ENCODE measurements at regions not wholly inside any gene's neighbourhood (a gene's known extent, or its start where the extent isn't known, plus 50 kb on each side); places are given as distances from the start of the nearest gene placed in this dataset.

DNA sequence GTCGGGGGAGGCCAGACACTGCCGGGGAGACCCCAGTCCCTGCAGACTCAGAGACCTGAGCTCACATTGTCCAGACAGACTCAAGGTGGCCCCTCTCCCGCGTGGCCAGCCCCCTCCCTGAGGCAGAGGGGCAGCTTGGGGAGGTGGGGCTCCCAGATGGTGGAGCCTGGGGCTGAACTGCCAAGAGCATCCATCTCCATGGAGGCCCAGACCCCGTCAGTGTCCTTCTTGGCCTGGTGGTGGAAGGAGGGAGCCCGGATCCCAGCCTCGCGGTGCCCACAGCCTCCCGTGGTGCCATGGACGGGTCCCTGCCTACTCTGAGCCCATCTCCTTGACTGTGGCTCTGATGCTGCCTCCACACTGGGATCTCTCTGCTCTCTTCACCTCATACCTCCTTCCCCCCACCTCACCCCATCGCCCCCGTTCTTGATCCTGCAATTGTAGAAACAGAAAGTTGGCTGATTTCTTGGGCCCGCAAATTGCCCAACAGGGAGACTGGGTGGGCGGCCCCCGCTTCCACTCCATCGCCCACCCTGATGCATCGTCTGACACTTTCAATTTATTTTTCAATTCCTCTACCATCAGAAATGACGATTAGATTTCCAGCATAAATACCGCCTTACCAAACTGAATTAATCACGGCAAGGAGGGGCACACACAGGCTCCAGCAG, 348.9 kb downstream of the MATN1 start:
- H3K4me3 ChIP-seq (ENCODE audit: low read depth in 1 of 2, low read length in 1 of 2), result no peak overlapping the region
- TF ChIP-seq, protein P1, sequence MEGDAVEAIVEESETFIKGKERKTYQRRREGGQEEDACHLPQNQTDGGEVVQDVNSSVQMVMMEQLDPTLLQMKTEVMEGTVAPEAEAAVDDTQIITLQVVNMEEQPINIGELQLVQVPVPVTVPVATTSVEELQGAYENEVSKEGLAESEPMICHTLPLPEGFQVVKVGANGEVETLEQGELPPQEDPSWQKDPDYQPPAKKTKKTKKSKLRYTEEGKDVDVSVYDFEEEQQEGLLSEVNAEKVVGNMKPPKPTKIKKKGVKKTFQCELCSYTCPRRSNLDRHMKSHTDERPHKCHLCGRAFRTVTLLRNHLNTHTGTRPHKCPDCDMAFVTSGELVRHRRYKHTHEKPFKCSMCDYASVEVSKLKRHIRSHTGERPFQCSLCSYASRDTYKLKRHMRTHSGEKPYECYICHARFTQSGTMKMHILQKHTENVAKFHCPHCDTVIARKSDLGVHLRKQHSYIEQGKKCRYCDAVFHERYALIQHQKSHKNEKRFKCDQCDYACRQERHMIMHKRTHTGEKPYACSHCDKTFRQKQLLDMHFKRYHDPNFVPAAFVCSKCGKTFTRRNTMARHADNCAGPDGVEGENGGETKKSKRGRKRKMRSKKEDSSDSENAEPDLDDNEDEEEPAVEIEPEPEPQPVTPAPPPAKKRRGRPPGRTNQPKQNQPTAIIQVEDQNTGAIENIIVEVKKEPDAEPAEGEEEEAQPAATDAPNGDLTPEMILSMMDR (IDR thresholded peaks at IDR 0.05), result no peak
- H3K9me3 ChIP-seq, result no peaks in the 10 kb centered on the region
- H3K36me3 ChIP-seq, result no peaks in the 10 kb centered on the region
- peaks cover 22% of the 10 kb centered on the region for H3K27me3 ChIP-seq
- H3K27ac ChIP-seq, result no peak overlapping the region
- no peaks in the 10 kb centered on the region for H3K4me1 ChIP-seq (ENCODE audit: control insufficient read depth in 1 of 2, insufficient read depth in 1 of 2, low read depth in 1 of 2, low read length in 1 of 2)

DNA sequence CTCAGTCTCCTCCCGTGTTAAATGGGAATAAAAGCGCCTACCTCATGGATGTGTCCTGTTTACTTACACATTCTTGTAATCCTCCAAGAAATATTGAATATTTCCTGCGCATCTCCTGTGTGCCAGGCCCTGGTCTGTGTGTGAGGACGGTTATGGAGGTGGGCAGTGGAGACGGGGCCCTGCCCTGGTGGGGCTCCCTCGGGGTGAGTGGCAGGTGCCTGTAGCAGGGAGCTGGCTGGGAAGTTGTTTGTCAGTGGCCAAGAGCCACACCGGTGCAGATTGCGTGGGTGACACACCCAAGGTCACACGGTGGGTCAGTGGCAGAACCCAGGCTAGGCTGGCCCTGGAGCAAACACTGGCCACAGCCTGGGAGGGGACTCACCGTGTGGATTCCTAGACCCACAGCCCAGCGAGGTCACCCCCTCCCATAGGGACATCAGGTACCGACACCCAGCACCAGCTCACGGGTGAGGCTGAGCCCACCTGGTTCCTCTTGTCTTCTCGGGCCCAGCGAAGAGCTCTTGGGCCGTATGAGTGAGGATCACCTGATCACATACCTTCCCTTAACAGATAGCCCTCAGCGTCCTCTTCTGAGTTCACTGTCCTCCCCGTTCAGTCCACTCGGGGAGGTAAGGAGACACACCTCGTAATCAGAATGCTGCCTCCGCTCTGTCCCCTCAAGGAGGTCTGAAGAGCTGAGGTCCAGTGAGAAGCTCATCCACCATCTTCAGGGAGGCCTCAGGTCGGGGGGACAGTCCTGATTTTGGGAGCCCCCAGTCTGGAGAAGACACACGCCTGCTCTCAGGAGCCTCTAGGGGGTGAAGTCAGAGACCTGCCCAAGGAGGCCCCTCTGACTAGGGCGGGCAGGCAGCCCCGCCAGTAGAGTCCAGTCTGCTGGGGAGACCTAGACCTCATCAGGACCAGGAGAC, 349.6 kb downstream of the MATN1 start:
- Histone ChIP-seq H3K27ac (no peak overlapping the region), H3K4me1 (ENCODE audit: control insufficient read depth in 1 of 2, insufficient read depth in 1 of 2, low read depth in 1 of 2, low read length in 1 of 2) (no peaks in the 10 kb centered on the region), H3K27me3 (peaks cover 17% of the 10 kb centered on the region), H3K36me3 (no peaks in the 10 kb centered on the region), H3K4me3 (ENCODE audit: low read depth in 1 of 2, low read length in 1 of 2) (no peak overlapping the region), H3K9me3 (no peaks in the 10 kb centered on the region)
- TF ChIP-seq, protein P1 (IDR thresholded peaks at IDR 0.05), result no peak

DNA sequence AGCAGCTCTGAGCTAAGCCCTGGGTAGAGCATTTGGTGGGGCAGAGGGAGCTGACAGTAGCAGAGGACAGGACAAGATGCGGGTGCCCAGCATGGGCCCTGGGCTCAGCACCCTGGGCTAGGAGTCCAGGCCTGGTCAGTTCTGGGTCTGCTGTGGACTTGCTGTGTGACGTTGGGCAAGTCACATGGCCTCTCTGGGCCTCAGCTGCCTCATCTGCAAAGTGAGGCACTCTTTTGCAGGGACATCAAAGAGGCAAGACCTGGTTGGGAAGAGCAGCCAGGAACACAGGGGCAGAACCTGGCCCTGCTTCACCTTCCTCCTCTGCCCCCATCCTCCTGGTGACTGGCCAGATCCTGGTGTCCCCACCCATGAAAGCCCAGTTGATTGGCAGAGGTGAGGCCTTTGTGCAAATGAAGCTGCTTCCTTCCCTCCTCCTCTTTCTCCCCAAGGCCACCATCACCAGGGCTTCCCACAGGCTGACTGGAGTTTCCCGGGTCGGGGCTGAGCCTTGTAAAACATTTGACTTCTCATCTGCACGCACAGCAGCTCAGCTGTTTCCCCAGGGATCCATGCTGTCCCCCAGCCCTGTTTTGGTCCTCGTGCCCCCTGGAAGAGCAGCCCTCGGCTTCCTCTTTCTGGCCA, 350.5 kb downstream of the MATN1 start:
- Histone ChIP-seq H3K4me3 (ENCODE audit: low read depth in 1 of 2, low read length in 1 of 2) (no peak overlapping the region), H3K27me3 (peaks cover 16% of the 10 kb centered on the region), H3K27ac (no peak overlapping the region), H3K4me1 (ENCODE audit: control insufficient read depth in 1 of 2, insufficient read depth in 1 of 2, low read depth in 1 of 2, low read length in 1 of 2) (no peaks in the 10 kb centered on the region), H3K36me3 (no peaks in the 10 kb centered on the region), H3K9me3 (no peaks in the 10 kb centered on the region)
- TF ChIP-seq, protein P1 (IDR thresholded peaks at IDR 0.05), result no peak

DNA sequence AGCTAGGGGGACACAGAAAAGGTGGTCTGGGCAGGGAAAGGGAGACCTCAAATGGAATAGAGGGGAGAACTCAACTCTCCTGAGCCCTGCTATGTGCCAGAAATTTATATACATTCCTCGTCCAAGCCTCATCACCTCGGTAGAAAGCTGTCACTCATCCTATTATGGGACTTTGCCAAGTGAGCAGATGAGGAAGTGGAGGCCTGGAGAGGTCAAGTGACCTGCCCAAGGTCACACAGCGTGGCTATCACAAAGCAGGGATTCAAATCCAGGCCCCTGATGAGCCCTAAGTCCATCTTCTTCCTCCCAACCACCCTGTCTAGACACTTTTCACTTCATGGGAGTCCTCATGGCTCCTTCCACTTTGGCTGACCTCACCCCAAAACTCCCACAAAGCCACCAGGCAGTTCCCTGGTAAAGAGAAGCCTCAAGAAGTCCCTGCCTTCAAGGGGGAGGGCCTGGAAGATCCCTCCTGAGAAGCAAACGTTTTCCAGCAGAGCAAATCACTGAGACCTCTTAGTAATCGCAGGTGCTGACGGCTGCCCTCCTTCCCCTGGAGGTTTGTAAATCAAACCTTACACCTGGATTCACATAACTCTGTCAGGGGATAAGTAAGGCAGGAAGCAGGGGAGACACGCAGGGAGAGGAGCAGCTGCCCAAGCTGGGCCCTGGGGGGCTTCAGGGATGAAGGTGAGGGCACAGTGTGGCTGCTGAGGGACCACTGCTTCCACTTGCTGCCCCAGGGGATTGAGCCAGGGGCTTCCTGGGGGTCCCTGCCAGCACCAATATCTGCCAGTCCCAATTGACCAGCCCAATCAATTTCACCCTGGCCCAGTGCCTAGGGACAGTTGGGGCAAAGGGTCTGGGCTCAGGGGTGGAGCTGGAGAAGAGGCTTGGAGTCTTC, 351.2 kb downstream of the MATN1 start:
- H3K4me3 ChIP-seq (ENCODE audit: low read depth in 1 of 2, low read length in 1 of 2), result no peak overlapping the region
- H3K27ac ChIP-seq, result no peak overlapping the region
- TF ChIP-seq, protein P1 (IDR thresholded peaks at IDR 0.05), result no peak
- H3K27me3 ChIP-seq, result peaks cover 8% of the 10 kb centered on the region
- no peaks in the 10 kb centered on the region for H3K4me1 ChIP-seq (ENCODE audit: control insufficient read depth in 1 of 2, insufficient read depth in 1 of 2, low read depth in 1 of 2, low read length in 1 of 2)
- H3K9me3 ChIP-seq, result no peaks in the 10 kb centered on the region
- no peaks in the 10 kb centered on the region for H3K36me3 ChIP-seq
